ENCODE measurements at regions not wholly inside any gene's neighbourhood (a gene's known extent, or its start where the extent isn't known, plus 50 kb on each side); places are given as distances from the start of the nearest gene placed in this dataset.

GRCh38 chr9:80387828-80388227 is 816.1 kb downstream of the TLE4 start:
- no peak for TF ChIP-seq CTCF (IDR thresholded peaks at IDR 0.05; ENCODE audit: low read length)
- TF ChIP-seq EZH2 (optimal IDR thresholded peaks at IDR 0.05; ENCODE audit: low read depth, low read length): no peak
